GM12872 (cell line): ENCODE measurements at regions not wholly inside any gene's neighbourhood (a gene's known extent, or its start where the extent isn't known, plus 50 kb on each side); places are given as distances from the start of the nearest gene placed in this dataset.

Experiments
- CTCF ChIP-seq: IDR thresholded peaks from 3 replicates; pipeline ENCODE4 v1.5.1; 2011; ENCODE audit warnings: low read depth, mild to moderate bottlenecking, low read length, moderate library complexity; ENCODE audit not compliant: insufficient read depth

GRCh38 chr2:133849341-133849740 lies 281.1 kb upstream of the NCKAP5 start:
- no peak for TF ChIP-seq CTCF

- no peak for TF ChIP-seq CTCF
These were observed 286.4 kb upstream of the NCKAP5 start for GRCh38 chr2:133854603-133855200.

GRCh38 chr2:133855526-133855925 lies 287.3 kb upstream of the NCKAP5 start:
- no peak for TF ChIP-seq CTCF

GRCh38 chr2:133856678-133857077 lies 288.4 kb upstream of the NCKAP5 start:
- TF ChIP-seq CTCF: no peak

- no peak for TF ChIP-seq CTCF
These were observed 291.3 kb upstream of the NCKAP5 start for GRCh38 chr2:133859578-133859977.

GRCh38 chr2:133862400-133862977 lies 294.2 kb upstream of the NCKAP5 start:
- no peak for TF ChIP-seq CTCF

- TF ChIP-seq CTCF: no peak
These were observed 295.0 kb upstream of the NCKAP5 start for GRCh38 chr2:133863106-133863800.
